ENCODE measurements at regions not wholly inside any gene's neighbourhood (a gene's known extent, or its start where the extent isn't known, plus 50 kb on each side); places are given as distances from the start of the nearest gene placed in this dataset.
A peak's percentile ranks its signal among the peaks of the same experiment; 100 is the strongest.
"Not testable (repeated sequence)": the region's sequence is repeated elsewhere in the genome, so short reads cannot be mapped to it uniquely, and the experiment has no call there.

- no peak for DNase-seq (ENCODE audit: low spot score)
Observed at GRCh38 chr2:215862351-215862771, 151.0 kb downstream of the MREG start.

DNA sequence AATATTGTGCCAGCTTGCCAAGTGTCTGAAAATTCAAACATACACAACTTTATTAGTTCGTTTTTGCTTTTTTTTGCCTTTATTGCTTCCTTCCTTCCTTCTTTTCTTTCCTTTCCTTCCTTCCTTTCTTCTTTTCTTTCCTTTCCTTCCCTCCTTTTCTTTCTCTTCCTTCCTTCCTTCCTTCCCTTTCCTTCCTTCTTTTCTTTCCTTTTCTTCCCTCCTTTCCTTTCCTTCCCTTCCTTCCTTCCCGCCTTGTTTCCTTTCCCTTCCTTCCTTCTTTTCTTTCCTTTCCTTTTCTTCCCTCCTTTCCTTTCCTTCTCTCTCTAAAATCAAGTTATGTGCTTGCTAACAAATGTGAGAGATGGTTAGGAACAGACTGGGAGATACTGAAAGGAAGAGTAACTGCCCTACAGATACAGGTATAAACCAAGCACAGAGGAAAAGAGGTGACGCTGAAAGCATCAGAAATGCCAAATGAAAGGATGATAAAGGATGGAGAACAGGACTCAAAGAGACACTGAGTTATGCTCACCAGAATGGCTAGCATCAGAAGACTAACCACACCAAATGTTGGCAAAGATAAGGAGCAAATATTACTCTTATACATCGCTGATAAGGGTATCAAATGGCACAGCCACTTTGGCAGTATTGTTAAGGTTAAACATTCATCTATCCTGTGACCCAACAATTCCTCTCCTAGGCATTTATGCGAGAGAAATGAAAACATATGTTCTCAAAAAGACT is 151.6 kb downstream of the MREG start:
- no peak for DNase-seq (ENCODE audit: low spot score)

DNA sequence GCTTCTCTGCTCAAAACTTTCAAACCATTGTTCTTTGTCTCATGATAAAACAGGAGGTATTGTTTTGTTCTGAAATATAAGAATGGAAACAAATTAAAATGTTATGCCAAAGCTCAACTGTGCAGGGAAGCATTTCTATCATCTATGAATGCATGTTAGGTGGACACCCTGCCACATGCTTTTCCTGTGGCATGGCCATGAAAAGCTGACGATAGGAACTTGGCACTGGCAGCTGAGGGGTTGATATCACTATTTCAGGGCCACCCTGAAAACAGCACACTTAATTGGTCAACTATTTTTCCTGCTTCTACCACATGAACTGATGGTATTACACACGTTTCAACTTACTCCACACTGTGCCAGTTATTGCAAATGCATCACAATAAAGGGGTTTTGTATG is 157.3 kb downstream of the MREG start:
- no peak for DNase-seq (ENCODE audit: low spot score)

DNA sequence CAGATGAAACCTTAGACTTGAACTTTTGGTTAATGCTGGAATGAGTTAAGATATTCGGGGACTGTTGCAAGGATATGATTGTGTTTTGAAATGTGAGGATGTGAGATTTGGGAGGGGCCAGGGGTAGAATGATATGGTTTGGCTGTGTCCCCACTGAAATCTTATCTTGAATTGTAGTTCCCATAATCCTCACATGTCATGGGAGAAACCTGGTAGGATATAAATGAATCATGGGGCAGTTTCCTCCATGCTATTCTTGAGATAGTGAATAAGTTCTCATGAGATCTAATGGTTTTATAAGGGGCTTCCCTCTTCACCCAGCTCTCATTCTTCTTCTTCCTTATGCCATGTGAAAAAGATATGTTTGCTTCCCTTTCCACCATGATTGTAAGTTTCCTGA is 158.0 kb downstream of the MREG start:
- DNase-seq (ENCODE audit: low spot score) = not testable (repeated sequence)

GRCh38 chr2:215854008-215854407 is 159.3 kb downstream of the MREG start:
- DNase-seq (ENCODE audit: low spot score) = no peak

DNA sequence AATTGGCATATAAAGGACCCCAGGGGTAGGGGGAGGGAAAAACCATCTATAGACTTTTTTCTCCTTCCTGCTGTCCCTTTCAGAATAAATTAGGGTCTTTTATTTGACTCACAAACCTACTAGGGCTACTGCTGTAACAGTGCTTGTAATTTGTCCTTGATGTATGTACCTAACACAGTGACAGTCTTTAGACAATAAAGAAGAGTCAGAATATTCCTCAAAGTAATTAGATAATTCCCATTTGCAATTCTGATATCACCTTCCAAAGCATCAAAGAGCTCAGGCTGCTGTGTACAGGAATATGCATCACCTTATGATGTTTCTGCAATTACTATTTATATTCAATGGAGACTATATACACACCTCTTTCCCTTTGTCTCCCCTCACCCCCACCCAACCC is 161.7 kb downstream of the MREG start:
- DNase-seq (ENCODE audit: low spot score) = no peak

DNA sequence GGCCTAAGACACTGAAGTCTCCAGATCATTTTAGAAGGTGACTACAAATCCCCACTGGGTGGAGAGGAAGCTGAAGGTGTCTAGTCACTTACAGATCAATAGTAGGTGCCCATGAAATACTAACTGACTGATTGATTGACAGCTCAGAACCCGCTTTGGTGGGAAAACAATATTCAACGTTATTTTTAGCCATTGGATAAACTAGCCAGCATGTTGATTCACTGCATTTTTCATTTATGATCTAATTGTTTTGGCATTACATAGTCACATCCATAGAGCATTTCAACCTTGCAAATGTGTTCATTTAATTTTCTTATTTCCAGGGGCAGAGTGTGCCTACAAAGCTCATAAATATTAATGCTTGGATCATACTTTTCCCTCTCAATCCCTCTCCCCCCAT is 162.3 kb downstream of the MREG start:
- DNase-seq (ENCODE audit: low spot score) = no peak

GRCh38 chr2:215850380-215850779 is 163.0 kb downstream of the MREG start:
- no peak for DNase-seq (ENCODE audit: low spot score)

- DNase-seq (ENCODE audit: low spot score) = no peak
Observed at GRCh38 chr2:215849771-215850170, 163.6 kb downstream of the MREG start.

DNA sequence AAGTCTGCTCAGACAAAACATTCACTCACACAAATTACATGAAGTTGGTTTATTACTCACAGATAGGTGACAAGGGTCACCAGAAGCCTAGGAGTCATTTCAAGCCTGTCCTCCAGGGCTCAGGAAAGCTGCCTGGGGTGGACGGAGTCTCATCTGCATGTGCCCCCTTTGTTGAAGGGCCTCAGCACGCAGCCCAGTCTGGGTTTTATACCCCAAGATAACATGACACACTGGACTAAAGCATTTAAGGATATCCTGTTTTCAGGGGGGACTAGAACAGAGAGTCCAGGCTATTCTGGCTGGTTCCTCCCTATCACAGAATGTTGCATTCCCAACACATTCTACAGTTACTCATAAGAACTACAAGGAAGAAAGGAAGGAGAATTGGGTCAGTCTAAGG is 164.7 kb downstream of the MREG start:
- DNase-seq (ENCODE audit: low spot score) = no peak

GRCh38 chr2:215848146-215848545 is 165.2 kb downstream of the MREG start:
- DNase-seq (ENCODE audit: low spot score) = no peak

DNA sequence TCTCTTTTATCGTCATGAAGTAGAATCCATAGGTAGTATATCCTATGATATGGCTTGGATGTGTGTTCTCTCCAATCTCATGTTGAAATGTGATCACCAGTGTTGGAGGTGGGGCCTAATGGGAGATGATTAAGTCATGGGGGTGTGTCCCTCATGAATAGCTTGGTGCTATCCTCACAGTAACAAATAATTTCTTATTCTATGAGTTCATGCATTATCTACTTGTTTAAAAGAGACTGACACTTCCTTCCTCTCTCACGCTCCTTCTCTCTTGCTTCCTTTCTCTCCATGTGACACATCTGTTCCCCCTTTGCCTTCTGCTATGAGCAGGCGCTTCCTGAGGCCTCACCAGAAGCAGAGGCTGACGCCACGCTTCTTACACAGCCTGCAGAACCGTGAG is 165.6 kb downstream of the MREG start:
- DNase-seq (ENCODE audit: low spot score) = no peak

DNA sequence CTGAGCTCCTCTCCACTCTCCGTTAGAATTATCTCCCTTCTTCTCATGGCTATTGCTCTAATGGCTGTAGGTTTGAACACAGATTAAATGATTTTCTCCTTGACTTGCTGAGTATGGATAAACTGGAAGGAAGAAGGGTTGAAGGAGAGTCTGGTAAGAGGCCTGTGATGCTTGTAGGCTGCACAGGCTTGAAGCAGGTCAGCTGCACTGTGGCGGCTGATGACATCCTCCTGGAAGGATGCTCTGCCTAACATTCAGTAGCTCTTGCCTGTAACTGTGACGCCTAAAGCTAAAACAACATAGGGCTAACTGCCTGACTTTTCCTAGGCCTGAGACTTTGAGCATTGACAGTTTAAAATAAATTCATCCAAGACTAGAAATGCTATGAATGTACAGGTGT is 166.3 kb downstream of the MREG start:
- DNase-seq (ENCODE audit: low spot score) = no peak

DNA sequence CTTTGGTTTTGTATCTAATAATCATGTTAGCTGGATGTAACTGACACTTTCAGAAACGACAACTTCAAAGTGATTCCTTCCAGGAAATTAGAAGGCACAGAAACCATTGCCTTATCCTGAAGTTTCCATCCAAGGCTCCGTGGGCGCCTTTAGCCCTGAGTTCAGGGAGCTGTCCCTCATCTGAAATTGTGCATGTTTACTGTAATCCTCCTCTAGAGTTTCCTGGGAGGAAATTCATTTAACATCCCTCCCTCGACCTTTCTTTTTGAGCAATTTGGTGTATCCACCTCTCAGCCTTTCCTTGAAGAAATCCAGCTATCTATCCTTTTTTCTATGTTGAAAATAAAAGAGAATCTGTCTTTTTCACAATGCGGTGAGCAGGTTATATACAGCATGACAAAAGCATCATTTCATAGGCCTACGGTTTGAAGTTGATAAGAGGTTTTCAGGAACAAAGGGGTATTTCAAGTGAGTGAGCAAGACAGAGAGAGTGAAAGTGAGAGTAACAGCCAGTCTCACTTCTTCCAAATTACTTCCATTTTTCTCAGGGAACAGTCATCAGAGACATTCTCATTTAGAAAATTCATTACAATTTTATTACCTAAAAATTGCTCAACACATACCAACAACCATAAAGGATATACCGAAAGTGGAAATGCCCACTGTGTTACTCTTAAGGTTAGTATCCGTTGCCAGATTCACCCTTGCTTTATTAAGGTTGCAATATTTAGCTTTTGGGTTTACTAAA is 167.3 kb downstream of the MREG start:
- no peak for DNase-seq (ENCODE audit: low spot score)

- DNase-seq (ENCODE audit: low spot score) = no peak
Observed at GRCh38 chr2:215843579-215843978, 169.8 kb downstream of the MREG start.

DNA sequence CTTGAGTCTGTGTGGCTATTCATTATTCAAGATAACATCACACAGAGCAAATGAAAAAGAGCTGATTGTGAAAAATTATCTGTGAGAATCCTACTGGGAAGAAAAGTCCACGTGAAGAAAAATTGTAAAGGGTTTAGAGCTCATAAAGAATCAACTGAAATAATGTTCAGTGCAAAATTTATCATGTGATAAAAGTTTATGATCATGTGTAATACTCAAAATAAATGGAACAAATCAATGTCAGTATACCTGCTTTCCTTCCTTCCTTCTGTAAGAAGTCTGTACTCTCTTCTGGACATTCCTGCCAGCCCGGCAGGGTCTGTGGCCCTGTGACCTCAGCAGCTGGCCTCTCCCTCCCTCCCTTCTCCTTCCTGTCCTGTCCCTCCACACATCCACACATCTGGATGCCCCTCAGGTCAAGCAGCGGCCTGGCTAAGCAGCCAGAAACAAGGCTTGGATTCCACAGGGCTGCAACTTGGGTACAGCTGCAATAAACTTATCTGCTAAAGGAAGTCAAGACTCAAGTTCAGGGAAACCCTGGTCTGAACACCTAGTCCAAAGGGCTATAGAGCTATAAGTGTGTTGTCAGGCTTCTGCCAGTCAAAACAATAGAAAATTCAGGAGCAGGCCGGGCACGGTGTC is 172.1 kb downstream of the MREG start:
- DNase-seq (ENCODE audit: low spot score) = peak; percentile 57

GRCh38 chr2:215839816-215840215 is 173.5 kb downstream of the MREG start:
- DNase-seq (ENCODE audit: low spot score) = no peak

DNA sequence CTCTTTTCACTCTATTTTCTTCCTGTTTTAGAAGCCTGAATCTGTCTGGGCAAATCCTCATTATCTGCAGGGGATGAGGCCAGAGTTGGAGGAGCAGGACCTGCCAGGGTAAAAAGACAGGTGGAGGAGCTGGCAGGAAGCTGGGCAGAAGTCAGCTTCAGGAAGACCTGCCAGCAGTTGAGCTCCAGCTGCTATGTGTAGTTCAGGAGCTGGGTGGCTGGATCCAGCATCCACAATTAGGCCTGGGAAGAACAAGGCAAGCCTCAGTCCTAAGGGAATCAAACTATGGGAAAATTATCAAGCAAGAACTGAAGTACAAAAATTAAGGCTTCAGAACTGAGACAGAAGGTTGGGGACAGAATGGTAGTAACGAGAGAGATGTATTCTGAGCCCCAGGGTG is 174.0 kb downstream of the MREG start:
- no peak for DNase-seq (ENCODE audit: low spot score)

- no peak for DNase-seq (ENCODE audit: low spot score)
Observed at GRCh38 chr2:215836881-215837280, 176.5 kb downstream of the MREG start.

DNA sequence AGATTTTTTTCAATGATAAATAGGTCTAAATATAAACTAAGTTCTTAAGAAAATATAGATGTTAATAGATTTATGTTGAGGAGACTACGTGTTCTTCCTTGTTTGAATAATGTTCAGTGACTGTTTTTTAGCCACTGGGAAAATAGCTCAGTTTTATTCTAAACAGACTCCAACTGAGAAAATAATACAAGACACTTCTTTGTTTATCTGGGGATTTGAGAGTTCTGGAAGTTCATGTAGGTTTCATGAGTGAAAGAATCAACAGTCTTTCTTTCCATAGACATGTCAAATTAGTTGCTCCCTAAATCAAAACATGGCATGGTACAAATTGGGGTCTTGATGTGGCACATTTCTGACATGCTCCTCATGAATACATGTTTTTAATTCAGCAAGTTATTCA is 177.7 kb downstream of the MREG start:
- no peak for DNase-seq (ENCODE audit: low spot score)

DNA sequence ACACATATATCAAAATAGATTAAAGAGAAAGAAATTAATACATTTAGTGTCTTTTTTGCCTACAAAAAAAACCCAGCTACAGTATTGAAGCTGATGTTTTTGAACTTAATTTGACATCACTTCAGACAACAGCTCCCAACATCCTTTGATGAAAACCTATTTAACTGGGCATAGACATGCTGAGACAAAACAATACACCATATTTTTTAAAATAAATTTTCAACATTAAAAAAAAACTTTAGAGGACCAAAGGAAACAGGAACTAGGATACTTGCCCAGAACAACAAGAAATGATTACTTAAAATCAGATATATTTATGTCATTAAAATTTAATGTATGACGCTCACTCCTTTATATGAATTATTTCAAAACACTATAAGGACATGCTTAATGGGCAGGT is 178.1 kb downstream of the MREG start:
- DNase-seq (ENCODE audit: low spot score) = no peak

DNA sequence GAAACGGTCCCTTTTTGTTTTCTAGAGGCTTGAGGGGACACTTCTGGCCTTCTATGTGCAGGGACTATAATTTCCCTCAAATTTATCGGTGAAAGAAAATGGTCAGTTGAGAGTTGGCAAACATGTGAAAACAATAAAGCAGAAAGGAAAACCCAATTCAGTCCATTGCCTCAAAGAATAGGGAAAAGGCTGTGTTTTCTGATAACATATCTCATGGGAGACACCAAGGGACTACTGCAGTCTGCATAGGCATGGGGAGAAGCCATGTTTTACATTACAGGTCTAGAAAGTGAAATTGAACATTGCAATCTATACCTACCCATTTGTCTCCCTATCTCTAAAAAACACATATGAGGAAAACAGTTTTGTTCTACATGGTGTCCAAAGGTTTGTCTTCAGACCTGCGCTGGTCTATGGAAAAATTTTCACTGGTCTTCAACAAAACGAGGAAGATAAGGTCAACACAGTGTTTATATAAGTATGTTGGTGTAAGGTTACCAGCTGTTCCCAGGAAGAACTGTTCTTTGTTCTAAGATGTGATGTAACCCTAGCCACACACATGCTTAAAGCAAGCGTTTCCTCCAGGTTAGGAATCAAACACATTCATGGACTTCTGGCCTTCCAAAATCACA is 179.7 kb downstream of the MREG start:
- DNase-seq (ENCODE audit: low spot score) = no peak

GRCh38 chr2:215832791-215833190 is 180.6 kb downstream of the MREG start:
- DNase-seq (ENCODE audit: low spot score) = no peak
